Astrocyte (in vitro differentiated cells and primary cell): ENCODE measurements at regions not wholly inside any gene's neighbourhood (a gene's known extent, or its start where the extent isn't known, plus 50 kb on each side); places are given as distances from the start of the nearest gene placed in this dataset.
"Not testable (repeated sequence)": the region's sequence is repeated elsewhere in the genome, so short reads cannot be mapped to it uniquely, and the experiment has no call there.

Source experiments
- DNase-seq: peaks from one replicate; pipeline ENCODE4 v3.0.0-alpha.2; 2010; ENCODE audit warnings: low read depth
- FAIRE-seq: peaks from 2 replicates; lab custom pipeline; 2011; peaks lifted over from hg19 to GRCh38; lab: Jason Lieb, UNC
- H2AFZ ChIP-seq: 2 replicates; pipeline ENCODE4 v1.6.0; 2012; ENCODE audit warnings: low read depth, low read length, inconsistent platforms
- H3K27ac ChIP-seq: 2 replicates; pipeline ENCODE4 v1.5.1; 2011; ENCODE audit warnings: low read depth, low read length, inconsistent platforms
- H3K27me3 ChIP-seq: 2 replicates; pipeline ENCODE4 v1.6.0; 2011; ENCODE audit warnings: low read length, inconsistent platforms; ENCODE audit not compliant: insufficient read depth
- H3K36me3 ChIP-seq: 2 replicates; pipeline ENCODE4 v1.5.1; 2011; ENCODE audit warnings: low read length, inconsistent platforms; ENCODE audit not compliant: insufficient read depth
- H3K4me1 ChIP-seq: 2 replicates; pipeline ENCODE4 v1.5.1; 2011; ENCODE audit warnings: low read length, inconsistent platforms; ENCODE audit not compliant: insufficient read depth
- H3K4me2 ChIP-seq: 2 replicates; pipeline ENCODE4 v1.6.0; 2012; ENCODE audit warnings: low read length, inconsistent platforms
- H3K4me3 ChIP-seq: 2 replicates; pipeline ENCODE4 v1.5.1; 2011; ENCODE audit warnings: low read depth, mild to moderate bottlenecking, low read length, inconsistent platforms; ENCODE audit not compliant: insufficient read depth
- H3K79me2 ChIP-seq: 2 replicates; pipeline ENCODE4 v1.6.0; 2012; ENCODE audit warnings: mild to moderate bottlenecking, low read length, inconsistent platforms; ENCODE audit not compliant: insufficient read depth
- H3K9ac ChIP-seq: 2 replicates; pipeline ENCODE4 v1.6.0; 2012; ENCODE audit warnings: mild to moderate bottlenecking, low read length, inconsistent platforms
- H3K9me3 ChIP-seq: 2 replicates; pipeline ENCODE4 v1.5.1; 2012; ENCODE audit warnings: low read depth, mild to moderate bottlenecking, low read length, inconsistent platforms; ENCODE audit not compliant: insufficient read depth
- H4K20me1 ChIP-seq: 2 replicates; pipeline ENCODE4 v1.6.0; 2012; ENCODE audit warnings: low read length, inconsistent platforms; ENCODE audit not compliant: insufficient read depth
- H3K27ac Mint-ChIP-seq: one replicate; pipeline ENCODE4 v1.8.0; 2021; ENCODE audit warnings: mild to moderate bottlenecking, mixed read lengths; ENCODE audit not compliant: unreplicated experiment
- H3K27me3 Mint-ChIP-seq: one replicate; pipeline ENCODE4 v1.8.0; 2021; ENCODE audit warnings: low read depth, mixed read lengths; ENCODE audit not compliant: unreplicated experiment
- H3K36me3 Mint-ChIP-seq: one replicate; pipeline ENCODE4 v1.8.0; 2021; ENCODE audit warnings: low read depth, mixed read lengths; ENCODE audit not compliant: unreplicated experiment
- H3K4me1 Mint-ChIP-seq: one replicate; pipeline ENCODE4 v1.8.0; 2021; ENCODE audit warnings: low read depth, mixed read lengths; ENCODE audit not compliant: unreplicated experiment
- H3K4me3 Mint-ChIP-seq: one replicate; pipeline ENCODE4 v1.8.0; 2021; ENCODE audit warnings: mild to moderate bottlenecking, moderate library complexity, mixed read lengths; ENCODE audit not compliant: unreplicated experiment
- H3K9me3 Mint-ChIP-seq: one replicate; pipeline ENCODE4 v1.8.0; 2021; ENCODE audit warnings: mild to moderate bottlenecking, mixed read lengths; ENCODE audit not compliant: unreplicated experiment
- EZH2 ChIP-seq: IDR thresholded peaks from 2 replicates; pipeline ENCODE4 v1.6.1; 2012; ENCODE audit warnings: mild to moderate bottlenecking, low read length, inconsistent platforms; ENCODE audit not compliant: insufficient read depth
- TF ChIP-seq, protein P1 (sequence below): IDR thresholded peaks from 2 replicates; pipeline ENCODE4 v1.5.1; 2011; ENCODE audit warnings: low read depth, mild to moderate bottlenecking, inconsistent platforms, low read length, moderate library complexity; ENCODE audit not compliant: insufficient read depth

DNA sequence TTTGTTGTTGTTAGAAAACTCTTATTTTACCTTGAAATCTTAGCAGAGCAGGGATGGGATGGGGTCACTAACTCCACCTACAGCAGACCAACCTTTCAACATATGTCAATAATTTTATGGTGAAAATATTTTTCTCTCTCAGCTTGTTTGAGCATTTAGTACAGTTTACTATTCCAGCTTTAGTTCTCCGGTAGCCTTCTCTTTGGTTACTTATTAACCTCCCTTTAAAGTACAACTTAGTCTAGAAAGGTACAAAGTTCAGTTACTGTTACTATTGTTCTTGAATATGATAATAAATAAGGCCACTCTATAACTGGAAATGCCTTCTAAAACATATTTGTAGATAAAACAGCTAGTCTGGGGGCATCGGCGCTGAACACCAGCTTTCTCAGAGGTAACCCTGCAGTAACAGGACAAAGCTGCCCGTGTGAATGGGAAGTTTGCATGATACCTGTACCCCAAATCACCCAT lies 233.3 kb downstream of the PCSK1 start:
- Histone ChIP-seq H3K27me3 (no peaks in the 10 kb centered on the region), H4K20me1 (no peaks in the 10 kb centered on the region), H2AFZ (no peak overlapping the region), H3K4me1 (peaks cover 14% of the 10 kb centered on the region), H3K9me3 (no peaks in the 10 kb centered on the region), H3K4me3 (no peak overlapping the region), H3K36me3 (no peaks in the 10 kb centered on the region), H3K4me2 (no peak overlapping the region), H3K27ac (no peak overlapping the region), H3K9ac (no peak overlapping the region), H3K79me2 (no peaks in the 10 kb centered on the region)
- no peaks in the 10 kb centered on the region for H3K36me3 Mint-ChIP-seq
- DNase-seq (no peak), FAIRE-seq (no peak)
- H3K27me3 Mint-ChIP-seq: no peaks in the 10 kb centered on the region
- H3K4me1 Mint-ChIP-seq: peaks cover 20% of the 10 kb centered on the region
- H3K4me3 Mint-ChIP-seq: no peak overlapping the region
- no peaks in the 10 kb centered on the region for H3K9me3 Mint-ChIP-seq
- no peak overlapping the region for H3K27ac Mint-ChIP-seq
- TF ChIP-seq, protein P1, sequence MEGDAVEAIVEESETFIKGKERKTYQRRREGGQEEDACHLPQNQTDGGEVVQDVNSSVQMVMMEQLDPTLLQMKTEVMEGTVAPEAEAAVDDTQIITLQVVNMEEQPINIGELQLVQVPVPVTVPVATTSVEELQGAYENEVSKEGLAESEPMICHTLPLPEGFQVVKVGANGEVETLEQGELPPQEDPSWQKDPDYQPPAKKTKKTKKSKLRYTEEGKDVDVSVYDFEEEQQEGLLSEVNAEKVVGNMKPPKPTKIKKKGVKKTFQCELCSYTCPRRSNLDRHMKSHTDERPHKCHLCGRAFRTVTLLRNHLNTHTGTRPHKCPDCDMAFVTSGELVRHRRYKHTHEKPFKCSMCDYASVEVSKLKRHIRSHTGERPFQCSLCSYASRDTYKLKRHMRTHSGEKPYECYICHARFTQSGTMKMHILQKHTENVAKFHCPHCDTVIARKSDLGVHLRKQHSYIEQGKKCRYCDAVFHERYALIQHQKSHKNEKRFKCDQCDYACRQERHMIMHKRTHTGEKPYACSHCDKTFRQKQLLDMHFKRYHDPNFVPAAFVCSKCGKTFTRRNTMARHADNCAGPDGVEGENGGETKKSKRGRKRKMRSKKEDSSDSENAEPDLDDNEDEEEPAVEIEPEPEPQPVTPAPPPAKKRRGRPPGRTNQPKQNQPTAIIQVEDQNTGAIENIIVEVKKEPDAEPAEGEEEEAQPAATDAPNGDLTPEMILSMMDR: no peak
- TF ChIP-seq EZH2: no peak

DNA sequence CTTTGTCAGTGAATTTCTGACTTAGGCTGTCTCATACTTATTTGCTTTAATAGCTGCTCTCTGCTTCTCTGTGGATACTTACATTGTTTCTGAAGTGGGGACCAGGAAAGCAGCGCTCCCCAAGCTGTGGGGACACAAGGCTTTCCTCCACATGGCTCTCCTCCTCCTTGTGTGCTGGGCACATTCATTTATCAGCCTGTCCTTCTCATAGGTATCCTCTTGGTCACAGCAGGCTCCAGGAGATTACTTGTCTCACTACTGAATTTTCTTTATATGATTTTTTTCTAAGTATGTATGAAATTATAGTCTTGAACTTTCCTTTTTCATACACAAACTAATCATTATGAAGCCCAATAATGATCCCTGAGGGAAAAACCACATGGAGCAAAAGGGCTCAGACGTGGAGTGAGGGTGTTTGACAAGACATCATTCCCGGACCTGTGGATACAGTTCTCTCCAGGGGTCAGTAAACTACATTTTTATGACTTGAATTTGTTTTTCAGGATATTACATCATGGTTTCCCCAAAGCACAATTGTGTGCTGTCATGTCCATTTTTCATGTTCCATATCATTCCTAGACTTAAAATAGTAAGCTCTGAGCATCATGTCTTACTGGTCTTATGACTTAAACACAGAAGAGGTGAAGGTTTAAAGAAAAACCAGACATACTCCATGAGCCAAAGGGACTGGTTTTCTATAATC lies 234.5 kb downstream of the PCSK1 start:
- H3K36me3 Mint-ChIP-seq: no peaks in the 10 kb centered on the region
- no peaks in the 10 kb centered on the region for H4K20me1 ChIP-seq
- H3K27me3 ChIP-seq: no peaks in the 10 kb centered on the region
- no peak overlapping the region for H3K4me3 ChIP-seq
- peaks cover 15% of the 10 kb centered on the region for H3K4me1 Mint-ChIP-seq
- no peaks in the 10 kb centered on the region for H3K9me3 Mint-ChIP-seq
- H3K27ac ChIP-seq: no peak overlapping the region
- H3K4me3 Mint-ChIP-seq: no peak overlapping the region
- peak overlapping the region; percentile 23 for H3K27ac Mint-ChIP-seq
- TF ChIP-seq, protein P1: no peak
- TF ChIP-seq EZH2: no peak
- no peaks in the 10 kb centered on the region for H3K79me2 ChIP-seq
- H2AFZ ChIP-seq: no peak overlapping the region
- no peak overlapping the region for H3K4me2 ChIP-seq
- H3K36me3 ChIP-seq: no peaks in the 10 kb centered on the region
- DNase-seq: peak; percentile 69
- H3K27me3 Mint-ChIP-seq: no peaks in the 10 kb centered on the region
- FAIRE-seq: no peak
- peaks cover 8% of the 10 kb centered on the region for H3K4me1 ChIP-seq
- no peak overlapping the region for H3K9ac ChIP-seq
- H3K9me3 ChIP-seq: no peaks in the 10 kb centered on the region

DNA sequence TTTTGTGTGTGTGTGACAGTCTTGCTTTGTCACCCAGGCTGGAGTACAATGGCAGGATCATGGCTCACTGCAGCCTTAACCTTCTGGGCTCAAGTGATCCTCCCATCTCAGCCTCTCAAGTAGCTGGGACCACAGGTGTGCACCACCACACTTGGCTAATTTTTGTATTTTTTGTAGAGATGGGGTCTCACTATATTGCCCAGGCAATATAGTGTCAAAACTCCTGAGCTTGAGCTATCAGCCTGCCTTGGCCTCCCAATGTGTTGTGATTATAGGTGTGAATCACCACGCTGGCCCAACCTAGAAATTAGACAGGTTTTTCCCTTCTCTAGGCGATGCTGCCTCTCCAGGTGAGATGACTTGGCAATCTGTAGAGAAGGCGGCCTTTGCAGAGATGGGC lies 235.3 kb downstream of the PCSK1 start:
- not testable (repeated sequence) for H3K36me3 Mint-ChIP-seq, H3K27ac Mint-ChIP-seq, H3K4me3 ChIP-seq, H3K4me2 ChIP-seq, H3K4me3 Mint-ChIP-seq, H3K79me2 ChIP-seq, H2AFZ ChIP-seq, H3K4me1 ChIP-seq, H3K9me3 ChIP-seq, H3K36me3 ChIP-seq, H3K27me3 ChIP-seq, H3K9ac ChIP-seq, H3K27me3 Mint-ChIP-seq, H3K27ac ChIP-seq, FAIRE-seq, DNase-seq, H3K9me3 Mint-ChIP-seq, H4K20me1 ChIP-seq
- peaks cover 15% of the 10 kb centered on the region for H3K4me1 Mint-ChIP-seq
